Stimulated activated CD4-positive, alpha-beta T cell treated with anti-CD3 and anti-CD28 coated beads, Interleukin-4, amount 100 ng/mL, for 48 hours (primary cell): ENCODE measurements at regions not wholly inside any gene's neighbourhood (a gene's known extent, or its start where the extent isn't known, plus 50 kb on each side); places are given as distances from the start of the nearest gene placed in this dataset.

Experiments used
- DNase-seq, 2 donors: peaks; one replicate each; pipeline ENCODE4 v3.0.0-alpha.2; 2020; ENCODE audit warnings: low read depth in 2 of 2

DNA sequence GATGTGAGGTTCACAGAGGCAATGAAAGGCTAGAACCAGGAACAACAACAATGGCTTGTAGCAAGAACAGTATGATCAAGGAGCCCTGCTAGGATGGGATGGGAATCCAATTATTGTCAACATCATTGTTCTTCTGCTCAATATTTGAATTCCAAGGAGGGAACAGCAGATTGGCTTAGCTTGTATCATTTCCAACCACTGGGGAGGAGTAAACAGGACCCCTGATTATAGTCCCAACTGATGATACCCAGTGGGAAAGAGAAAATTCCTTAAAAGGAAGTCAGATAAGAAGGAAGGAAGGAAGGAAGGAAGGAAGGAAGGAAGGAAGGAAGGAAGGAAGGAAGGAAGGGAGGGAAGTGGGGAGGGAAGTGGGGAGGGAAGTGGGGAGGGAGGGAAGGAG lies 69.5 kb upstream of the ZC3H12C start:
- no peak for DNase-seq

GRCh38 chr11:110026858-110027626 lies 66.2 kb upstream of the ZC3H12C start:
- no peak for DNase-seq

GRCh38 chr11:110027627-110028371 lies 65.4 kb upstream of the ZC3H12C start:
- DNase-seq, result no peak

GRCh38 chr11:110028921-110029320 lies 64.3 kb upstream of the ZC3H12C start:
- no peak for DNase-seq

DNA sequence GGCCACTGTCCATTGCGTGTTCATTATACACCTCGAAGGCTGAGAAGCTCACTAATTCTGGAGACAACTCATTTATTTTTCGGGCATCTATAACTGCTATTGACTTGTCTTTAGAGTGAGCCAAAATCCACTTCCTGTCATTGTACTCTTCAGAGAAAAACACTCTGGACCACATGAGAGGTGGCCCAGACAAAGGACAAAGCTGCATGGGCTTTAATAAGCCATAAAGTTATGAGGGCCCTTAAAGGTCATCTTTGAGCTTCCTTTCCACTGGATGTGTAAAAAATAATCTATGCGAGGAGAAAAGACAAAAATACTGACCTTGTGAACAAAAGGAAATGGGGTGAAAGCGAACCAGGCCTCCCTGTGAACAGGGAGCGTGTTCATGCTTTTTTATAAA lies 63.5 kb upstream of the ZC3H12C start:
- no peak for DNase-seq

DNA sequence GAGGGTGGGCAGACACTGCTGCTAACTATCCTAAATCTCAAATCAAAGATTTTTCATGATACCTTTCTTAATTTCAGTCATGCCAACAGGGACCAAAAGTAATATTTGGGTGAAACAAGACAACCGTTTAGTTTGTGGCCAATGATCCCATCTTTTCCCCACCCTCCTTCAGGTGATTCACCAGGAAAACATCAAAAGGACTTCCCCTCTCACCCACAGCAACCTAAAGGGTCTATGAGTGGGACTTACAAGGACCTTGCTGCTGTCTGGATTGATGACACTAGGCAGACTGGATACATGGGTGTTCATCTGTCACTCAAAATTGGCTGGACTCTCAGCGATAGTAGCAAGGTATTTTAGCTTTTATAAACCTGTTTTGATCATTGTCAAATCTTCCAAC lies 62.0 kb upstream of the ZC3H12C start:
- no peak for DNase-seq

GRCh38 chr11:110032259-110032658 lies 60.9 kb upstream of the ZC3H12C start:
- no peak for DNase-seq

DNA sequence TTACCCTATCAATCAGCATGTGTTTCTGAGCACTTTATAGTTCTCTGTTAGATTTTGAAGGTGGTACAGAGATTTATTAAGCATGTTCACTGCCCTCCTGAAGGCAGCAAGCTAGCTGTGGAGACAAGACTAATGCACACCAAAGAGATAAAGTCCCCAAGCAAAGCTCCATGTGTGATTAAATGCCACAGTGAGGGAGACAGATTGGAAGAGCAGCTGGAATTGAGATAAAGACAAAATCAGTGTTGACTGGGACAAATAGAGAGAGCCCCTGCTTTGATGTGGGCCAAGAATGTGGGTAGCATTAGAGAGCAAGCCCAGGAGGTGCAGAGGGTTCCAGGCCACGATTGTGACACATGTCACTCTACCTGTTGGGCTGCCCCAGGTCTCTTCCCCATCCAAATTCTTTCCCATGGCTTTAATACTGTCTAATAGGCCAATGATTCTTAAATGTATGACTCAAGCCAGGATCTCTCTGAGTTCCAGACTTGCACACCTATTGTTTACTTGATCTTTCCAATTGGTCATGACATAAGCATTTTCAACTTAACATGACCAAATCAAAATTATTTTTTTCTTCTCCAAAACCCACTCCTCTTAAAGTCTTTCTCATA lies 60.1 kb upstream of the ZC3H12C start:
- DNase-seq, result no peak

GRCh38 chr11:110034806-110035205 lies 58.4 kb upstream of the ZC3H12C start:
- DNase-seq, result no peak

DNA sequence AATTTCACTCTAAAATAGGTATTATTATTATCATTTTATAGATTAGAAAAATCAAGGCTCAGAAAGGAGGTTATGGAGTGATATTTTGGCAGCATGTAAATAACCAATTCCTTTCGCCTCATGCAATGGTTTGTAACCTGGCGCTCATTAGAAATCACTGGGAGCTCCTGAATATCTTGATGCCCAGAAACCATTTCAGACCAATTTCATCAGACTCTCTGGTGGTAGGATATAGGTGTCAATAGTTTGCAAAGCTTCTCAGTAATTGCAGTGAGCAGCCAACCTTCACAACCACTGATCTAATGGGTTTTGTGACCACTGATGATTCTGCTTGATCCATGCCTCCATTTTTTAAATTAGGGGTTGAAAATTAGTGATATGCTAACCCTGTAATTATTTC lies 57.8 kb upstream of the ZC3H12C start:
- DNase-seq, result no peak

DNA sequence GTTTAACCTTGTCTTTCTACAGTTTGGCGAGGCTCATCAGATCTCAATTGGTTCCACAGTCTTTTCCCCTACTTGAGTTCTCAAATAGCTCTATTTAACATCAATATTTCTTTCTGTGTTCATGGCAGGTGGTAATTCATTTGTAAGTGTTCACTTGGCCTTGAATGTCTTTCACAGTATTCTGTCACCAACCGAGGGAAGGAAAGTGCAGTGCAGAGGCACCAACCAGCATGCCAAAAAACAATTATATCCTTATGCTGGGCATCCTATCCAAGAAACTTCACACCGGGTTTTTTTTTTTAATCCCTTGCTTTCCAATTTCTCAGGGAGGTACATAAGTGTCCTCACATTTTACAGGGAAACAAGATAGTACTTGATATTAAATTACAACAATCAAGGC lies 55.0 kb upstream of the ZC3H12C start:
- DNase-seq, result no peak
